HL-60/S4 (cell line): ENCODE measurements at regions not wholly inside any gene's neighbourhood (a gene's known extent, or its start where the extent isn't known, plus 50 kb on each side); places are given as distances from the start of the nearest gene placed in this dataset.

Experiments
- in situ Hi-C: fragments of 300-500 bp; cut with MboI; formaldehyde crosslinking; loops from 2 replicates; pipeline ENCODE4 v1.14.3; 2022; ENCODE audit warnings: low sequenced_read_pairs

DNA sequence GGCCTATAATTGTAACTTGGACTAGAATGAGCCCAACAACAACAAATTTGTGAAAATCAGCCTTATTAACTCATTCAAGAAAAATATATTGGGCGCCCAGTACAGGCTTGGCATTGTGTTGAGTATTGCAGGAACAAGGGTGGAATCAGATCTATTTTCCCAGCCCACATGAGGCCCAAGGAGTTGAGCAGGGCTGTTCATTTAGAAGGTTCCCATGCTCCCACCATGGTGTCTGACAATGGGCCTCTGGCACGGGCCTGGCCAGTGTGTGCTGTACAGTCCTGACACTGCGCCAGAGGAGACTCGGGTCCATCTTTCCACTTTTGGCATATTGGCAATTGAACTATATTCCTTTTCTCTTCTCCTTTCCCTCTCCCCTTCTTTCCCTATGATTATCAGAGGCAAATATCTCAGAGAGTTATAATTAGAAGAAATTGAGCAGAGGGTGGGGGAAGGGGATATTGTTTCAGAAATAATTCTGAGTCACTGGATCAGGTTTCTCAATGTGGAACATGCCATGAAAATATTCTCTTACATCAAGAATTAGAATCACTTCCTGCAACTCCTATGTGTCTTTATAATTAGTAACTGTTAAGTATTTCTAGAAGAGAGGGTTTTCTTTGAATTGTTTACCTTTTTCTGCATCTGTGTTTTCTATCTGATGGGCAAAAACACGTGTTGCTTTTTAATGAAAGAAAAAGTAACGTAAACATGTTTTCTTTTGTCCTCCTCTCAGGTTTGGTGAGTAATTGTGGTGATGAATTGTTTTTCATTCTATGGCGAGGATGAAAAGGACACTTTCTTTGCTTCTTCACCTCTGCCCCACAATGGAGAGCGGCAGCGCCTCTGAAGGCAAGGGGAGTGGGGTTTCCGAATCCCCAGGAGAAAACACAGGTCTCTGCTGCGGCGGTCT is 209.4 kb downstream of the FOXA2 start:
- in situ Hi-C loops, result no loop called here

DNA sequence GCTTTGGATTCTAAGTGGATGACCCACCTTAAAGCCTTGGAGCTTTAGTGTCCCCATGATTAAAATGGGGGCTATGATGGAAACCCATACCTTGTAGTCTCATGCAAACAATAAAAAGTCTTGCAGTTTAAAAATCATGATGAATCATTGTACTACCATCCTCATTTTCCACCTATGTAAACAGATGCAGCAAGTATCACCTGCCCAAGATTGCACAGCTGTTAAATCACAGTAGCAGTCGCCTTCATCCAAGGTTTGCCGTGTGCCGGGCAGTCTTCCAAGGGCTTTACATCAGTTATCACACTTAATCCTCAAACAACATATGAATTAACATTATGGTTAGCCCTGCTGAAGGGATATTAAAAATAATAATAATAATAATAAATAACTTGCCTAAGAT is 210.3 kb downstream of the FOXA2 start:
- in situ Hi-C loops, result no loop called here

DNA sequence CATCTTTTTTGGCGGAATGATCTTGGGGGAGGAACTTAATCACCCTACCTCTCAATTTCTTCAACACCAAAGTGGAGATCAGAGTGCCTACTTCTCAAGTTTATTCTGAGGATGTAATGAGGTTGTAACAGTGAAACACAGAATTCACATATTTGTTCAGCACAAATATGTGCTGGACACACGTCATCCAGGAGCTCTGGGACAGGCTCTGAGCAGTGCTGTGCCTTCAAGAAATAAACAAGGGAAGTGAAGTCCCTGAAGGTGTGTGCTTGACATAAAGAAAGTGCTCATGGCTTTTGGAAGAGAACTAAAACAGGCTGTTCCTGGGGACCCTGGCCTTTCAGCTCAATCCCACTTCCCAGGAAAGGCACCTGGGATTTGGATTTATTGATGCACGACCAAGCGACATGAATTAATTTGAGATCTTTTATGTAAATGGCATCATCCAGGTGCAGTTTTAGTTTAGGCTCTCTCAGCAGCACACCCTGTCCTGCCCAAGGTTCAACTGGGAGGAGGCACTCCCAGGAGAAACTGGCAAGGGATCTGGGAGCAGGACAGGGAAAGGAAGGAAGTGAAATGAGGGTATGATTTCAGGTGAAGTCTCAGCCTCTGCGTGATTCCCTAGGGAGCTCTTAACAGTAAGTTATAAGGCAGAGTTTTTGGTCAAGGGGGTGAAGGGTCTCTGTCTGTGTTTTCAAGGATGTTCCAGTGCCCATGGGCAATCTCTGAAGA is 211.0 kb downstream of the FOXA2 start:
- in situ Hi-C loops, result no loop called here

DNA sequence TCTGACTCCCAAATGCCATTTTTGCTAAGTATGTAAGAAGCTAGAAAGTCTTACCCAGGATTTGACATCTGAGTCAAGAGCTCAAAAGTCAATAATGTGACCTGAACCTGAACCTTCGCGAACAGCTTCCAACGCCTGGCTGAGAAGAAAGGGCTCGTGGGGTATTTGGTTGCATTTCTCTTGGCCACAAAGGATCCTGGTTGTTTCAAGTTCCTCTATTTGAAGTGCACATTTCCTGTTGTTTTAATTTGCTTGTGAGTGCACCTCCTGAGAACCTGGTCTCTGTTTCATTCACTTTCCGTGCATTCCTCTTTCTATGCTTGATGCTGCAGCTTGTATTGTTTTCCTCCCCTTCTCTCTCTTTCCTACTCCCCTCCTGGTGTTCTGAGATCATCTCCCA is 212.5 kb downstream of the FOXA2 start:
- in situ Hi-C loops, result no loop called here

DNA sequence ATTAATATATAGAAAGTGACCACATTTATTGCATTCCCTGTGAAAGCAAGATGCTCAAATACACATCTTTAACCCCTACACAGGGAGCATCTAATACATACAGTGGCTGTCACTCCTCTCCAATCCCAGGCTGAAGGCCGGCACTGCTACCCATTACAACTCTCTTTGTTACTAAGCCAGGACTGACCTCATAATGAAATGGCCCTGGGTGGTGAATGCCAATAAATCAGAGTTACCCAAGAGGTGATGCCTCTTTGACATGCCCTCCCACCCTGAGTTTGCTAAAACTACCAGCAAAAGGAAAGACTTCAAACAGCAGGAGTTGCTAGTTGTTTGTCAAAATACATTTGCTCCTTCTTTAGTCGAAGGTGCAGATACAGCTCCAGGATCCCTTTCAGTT is 214.2 kb downstream of the FOXA2 start:
- in situ Hi-C loops, result no loop called here

DNA sequence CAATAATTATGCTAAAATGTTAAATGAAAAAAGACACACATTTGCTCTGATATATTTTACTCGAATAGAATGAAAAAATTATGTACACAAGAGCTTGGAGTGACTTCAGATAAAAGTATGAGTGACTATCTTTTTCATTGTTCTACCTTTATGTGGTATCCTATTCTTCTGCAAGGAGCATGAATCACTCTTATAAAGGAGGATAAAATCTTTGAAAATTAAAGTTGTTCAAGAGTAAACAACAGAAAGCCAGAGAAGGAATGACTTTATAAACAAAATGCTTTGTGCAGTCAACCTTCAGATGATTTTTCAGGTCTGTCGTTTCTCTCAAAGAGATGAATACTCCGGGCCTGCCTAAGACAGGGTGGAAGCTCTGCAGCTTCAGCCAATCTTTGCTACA is 215.3 kb downstream of the FOXA2 start:
- in situ Hi-C loops, result no loop called here

DNA sequence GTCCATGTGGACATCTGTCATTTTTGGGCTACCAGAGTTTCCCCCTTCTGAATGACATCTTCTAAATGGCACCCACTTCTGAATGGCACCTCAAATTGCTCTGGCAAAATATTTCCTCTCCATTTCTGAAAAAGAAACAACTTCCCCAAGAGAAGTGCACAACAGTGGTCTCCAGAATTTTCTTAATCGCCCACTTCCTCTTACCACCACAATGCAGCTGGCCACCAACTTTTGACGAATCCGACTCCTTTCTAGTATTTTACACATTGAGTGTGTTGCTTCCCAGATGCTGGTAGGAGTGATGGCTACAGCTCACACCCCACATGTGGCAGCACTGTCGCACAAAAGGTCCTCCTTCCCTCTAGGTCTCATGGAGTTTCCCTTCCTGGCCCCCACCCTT is 216.1 kb downstream of the FOXA2 start:
- in situ Hi-C loops, result no loop called here

DNA sequence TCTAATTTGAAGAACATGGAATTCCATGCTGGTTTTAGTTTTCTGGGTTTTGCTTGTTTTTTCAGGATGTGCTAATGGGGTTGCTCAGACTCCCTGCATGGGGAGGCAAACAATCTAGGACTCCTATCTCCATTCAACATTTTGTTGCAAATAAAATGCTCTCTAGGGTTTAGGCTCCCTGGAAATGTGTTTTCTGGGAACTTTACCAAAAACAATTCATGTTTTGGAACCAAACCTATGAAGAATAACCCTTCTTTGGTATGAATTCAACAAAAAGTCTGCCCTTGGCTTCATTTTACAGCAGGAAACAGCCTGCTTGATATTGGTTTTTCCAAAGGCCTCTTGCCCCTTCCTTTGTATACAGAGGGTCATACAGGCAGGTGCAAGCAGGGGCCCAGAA is 217.7 kb downstream of the FOXA2 start:
- in situ Hi-C loops, result no loop called here

DNA sequence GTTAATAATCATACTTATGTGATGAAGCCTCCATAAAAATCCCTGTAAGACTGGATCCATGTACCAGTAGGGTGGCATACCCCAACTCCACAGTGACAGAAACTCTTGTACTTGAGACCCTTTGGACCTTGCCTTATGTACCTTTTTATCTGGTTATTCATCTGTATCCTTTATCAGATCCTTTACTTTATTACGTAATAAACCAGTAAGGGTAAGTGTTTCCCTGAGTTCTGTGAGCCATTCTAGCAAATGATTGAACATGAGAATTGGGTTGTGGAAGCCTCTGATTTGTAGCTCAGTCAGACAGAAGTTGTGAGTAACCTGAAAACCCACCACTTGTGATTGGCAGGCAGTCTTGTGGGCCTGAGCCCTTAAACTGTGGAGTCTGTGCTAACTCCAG is 229.7 kb downstream of the FOXA2 start:
- in situ Hi-C loops, result no loop called here

DNA sequence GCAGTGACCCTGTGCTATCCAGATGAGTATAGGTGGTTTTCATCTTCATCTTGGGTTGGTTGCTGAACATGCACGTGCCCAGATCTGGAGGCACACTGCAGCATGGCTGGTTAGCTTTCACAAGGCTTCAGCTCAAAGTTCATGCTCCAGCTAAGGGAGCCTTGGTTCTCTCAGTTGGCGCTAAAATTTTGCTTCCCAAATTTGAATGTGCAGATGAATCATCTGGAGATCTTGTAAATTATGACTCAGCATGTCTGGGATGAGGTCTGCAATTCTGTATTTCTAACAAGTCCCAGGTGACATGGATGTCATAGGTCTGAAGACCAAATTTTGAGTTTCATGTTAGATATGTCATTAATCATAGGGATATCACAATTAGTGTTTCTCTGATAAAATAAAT is 230.8 kb downstream of the FOXA2 start:
- in situ Hi-C loops, result no loop called here

DNA sequence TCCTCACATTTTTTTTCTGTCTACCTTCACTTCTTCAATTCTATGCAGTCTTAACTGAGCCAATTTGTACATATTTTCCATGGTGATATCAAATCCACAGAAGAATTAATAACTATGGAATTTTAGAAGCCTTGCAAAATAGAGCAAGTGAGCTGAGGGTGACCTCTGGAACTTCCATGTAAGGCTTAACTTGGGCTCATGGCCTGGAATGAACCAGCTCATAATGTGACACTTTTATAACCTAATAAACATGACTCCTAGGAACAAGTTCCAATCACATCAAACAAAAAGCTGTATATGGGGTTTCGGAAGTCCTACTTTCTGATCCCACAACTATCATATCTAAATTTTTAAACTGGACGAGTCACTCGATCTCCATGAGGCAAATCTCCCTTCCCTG is 232.4 kb downstream of the FOXA2 start:
- in situ Hi-C loops, result no loop called here

DNA sequence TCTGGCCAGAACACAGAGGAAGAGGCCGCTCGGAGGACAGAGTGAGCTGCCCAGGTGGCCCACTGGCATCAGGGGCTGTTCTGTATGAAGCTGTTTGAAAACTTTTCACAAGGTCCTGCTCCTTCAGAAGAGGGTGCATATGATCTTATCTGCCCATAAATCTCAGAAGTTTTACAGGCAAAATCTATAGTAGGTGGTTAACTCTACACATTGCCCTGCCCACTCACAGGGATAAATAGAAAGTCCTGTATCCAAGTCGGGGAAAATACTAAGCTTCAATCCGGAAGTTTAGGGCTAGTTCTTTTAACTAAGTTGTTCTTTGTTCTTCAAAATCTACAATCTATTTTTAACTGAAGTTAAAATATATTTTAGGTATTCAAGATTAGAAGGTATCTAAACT is 233.7 kb downstream of the FOXA2 start:
- in situ Hi-C loops, result no loop called here

DNA sequence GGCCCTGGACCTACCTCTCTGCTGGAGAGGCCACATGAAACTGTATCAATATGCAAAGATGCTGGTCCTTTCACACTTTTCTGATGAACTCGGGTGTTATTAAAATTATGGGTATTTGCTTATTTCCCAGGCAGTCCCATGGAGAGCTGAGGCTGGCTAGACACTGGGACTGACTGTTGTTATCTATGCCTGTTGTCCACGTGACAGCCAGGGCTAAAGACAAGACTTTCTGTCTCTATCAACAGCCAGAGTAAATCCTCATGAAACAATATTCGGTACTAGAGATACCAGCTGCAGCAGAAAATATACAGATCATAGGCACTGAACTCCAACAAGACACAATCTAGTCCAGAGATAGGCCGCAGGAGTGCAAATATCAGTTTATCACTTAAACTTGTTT is 236.4 kb downstream of the FOXA2 start:
- in situ Hi-C loops, result no loop called here

DNA sequence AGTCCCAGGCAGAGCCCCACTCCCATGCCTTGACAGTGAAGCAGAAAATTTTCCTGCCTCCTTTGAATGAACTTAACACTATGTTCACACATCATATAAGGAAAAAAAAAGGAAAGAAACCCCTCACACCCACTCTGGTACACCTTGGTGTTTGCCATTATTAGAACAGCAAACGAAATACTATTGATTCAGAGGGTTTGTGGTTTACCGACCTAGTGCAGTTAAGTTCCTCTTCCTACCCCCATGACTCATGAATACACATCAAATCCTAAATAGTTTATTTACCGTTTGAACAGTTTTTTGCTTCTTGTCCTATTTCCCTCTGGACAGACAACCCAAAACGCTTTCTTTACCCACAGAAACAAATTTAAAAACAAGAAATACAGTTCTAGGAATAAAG is 237.7 kb downstream of the FOXA2 start:
- in situ Hi-C loops, result no loop called here

DNA sequence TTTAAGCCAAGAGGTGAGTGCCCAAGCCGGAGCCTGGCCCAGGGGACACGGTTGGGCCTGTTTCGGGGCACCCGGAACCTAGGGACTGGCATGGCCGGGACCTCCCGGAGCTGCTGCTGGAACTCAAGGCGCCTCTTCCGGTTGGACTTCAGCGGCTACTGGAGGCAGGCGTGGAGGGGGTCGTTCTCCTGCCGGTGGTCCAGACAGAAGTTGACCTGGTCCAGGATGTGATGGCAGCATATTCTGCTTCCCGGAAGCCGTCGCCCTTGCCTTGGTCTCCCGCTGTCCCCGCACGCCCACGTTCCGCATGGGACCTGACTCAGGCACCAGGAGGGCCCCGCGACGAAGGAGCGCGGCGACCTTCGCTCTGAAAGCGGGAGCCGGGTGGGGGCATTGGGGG is 240.8 kb downstream of the FOXA2 start:
- in situ Hi-C loops, result no loop called here

DNA sequence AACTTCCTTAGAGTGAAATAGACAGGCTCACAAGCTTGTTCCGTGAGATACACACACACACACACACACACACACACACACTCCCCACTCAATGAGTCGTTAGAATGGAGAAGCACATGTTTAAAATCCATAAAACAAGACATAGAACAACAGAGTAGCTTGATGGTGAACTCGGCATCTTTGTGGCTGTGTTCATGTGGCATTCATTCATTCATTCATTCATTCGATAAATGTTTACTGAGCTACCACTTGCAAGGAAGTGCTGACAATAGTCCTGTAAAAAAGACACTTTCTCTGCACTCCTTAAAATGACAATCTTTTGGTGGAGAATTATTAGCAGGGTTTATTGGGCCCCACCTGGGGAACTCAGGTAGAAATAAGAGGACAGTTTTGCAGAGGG is 242.0 kb downstream of the FOXA2 start:
- in situ Hi-C loops, result no loop called here

DNA sequence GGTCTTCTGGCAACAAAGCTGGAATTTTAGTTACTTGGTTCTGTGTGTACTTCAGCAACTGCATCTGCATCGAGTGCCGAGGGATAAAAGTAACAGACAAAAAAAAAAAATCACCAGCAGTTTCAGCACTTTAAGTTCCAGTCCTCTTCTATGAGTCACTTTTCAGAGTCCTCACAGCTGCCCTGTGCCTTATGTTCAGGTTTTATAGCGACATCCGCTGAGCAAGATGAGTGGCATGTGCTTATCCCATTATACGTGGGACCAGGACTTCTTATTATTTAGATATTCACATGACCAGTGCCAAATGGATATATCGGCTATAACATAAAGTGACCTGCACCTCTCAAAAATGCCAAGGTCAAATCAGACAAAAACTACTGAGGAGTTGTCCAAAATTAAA is 242.9 kb downstream of the FOXA2 start:
- in situ Hi-C loops, result no loop called here

DNA sequence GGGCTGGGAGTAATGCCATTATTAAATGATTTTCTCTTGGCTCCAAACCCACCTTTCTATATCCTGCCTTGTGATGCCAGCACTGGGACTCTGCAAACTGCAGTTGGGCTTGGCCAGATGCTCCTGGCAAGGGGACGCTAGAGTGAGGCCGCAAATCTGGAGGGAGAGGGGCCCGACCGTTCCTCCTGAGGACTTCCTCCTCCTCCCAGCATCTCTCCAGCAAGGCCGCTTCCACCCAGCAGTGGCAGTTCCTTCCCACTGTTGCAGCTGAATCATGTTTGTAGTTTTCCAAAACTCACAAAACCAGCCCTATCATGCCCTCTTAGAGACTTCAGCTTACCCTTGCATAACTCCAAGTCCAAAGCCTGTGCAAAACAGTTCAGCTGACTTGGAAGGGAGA is 244.4 kb downstream of the FOXA2 start:
- in situ Hi-C loops, result loop anchor here (10.0 kb wide), 2 partner anchors 345 to 1005 kb away; no protein-coding TSS in a partner anchor

DNA sequence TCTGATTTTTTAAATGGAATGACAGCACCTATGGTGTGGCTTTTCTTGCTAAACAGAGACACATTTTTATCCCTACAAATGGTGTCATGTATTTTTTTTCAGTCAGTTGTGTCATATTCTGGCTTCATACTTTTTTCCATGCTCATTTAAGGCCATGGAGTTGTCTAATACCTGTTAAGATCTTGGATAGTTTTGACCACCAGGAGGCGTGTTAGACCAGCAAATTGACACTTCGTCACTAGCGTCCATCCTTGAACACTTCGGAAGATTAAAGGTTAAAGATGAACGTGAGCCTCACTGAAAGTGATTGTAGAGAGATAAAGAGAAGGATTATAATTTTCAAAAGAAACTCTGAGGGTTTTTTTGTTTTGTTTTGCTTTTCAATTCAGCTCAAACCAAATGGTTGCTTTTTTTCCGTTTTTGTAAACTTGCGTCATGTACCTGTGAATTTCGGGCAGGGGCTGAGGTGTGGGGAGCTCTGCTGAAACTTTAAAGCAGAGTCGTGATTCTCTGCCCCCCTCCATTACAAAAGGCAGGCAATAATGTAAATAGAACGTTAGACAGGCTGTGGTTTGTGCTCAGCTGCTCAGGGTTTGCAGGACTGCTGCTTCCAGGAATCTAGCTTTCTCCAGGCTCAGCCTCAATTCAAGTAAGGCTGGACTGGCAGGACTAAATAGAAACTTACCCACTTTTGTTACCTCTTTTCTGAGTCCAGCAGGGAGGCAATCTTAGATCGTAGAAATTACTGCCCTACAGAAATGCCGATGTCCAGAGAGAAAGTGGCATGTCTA is 245.1 kb downstream of the FOXA2 start:
- in situ Hi-C loops, result loop anchor here (10.0 kb wide), 2 partner anchors 346 to 1006 kb away; no protein-coding TSS in a partner anchor

DNA sequence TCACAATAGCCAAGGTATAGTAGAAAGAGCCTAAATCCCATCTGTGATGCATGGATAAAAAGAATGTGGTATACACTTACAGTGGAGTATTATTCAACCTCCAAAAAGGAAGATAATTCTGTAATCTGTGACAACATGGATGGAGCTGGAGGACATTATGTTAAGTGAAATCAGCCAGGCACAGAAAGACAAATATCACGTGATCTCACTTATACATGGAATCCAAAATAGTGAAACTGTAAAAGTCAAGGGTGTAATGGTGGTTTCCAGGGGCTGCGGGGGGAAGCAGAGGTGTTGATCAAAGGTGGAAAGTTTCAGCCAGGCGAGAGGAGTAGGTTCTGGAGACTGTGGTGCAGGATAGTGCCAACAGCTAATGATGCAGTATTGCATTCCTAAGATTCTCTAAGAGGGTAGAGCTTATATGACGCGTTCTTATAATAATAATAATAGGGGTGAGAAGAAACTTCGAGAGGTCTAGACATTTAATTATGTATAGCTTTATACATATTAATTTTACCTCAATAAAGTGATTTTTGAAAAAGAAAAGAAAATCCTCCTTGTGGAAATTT is 246.1 kb downstream of the FOXA2 start:
- in situ Hi-C loops, result loop anchor here (10.0 kb wide), 2 partner anchors 347 to 1007 kb away; no protein-coding TSS in a partner anchor

DNA sequence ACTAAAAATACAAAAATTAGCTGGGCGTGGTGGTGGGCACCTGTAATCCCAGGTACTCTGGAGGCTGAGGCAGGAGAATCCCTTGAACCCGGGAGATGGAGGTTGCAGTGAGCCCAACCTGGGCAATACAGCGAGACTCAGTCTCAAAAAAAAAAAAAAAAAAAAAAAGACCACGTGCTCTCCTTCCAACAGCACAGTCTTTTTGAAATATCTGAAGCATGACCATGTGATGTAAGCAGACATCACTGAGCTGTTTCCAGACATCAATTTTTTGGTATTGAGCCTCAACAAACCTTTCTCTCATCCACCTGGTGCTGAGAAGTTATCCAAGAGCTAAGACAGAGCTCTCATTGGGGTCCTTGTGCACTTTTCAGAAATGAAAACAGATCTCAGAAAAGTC is 249.2 kb downstream of the FOXA2 start:
- in situ Hi-C loops, result loop anchor here (10.0 kb wide), 2 partner anchors 350 to 1010 kb away; no protein-coding TSS in a partner anchor
